NCI-H1436 treated with DMSO at 0.1 percent for 48 hours (cell line): ENCODE measurements at regions not wholly inside any gene's neighbourhood (a gene's known extent, or its start where the extent isn't known, plus 50 kb on each side); places are given as distances from the start of the nearest gene placed in this dataset.

Source experiments
- DNase-seq: peaks from one replicate; lab custom pipeline; 2025; lab: John Stamatoyannopoulos, UW

GRCh38 chr22:22075382-22076163 is 93.0 kb upstream of the TOP3B start:
- no peak for DNase-seq

GRCh38 chr22:22074634-22075381 is 92.2 kb upstream of the TOP3B start:
- no peak for DNase-seq

GRCh38 chr22:22073769-22074561 is 91.4 kb upstream of the TOP3B start:
- no peak for DNase-seq

GRCh38 chr22:22072169-22072836 is 89.7 kb upstream of the TOP3B start:
- DNase-seq, result no peak

- no peak for DNase-seq
These were observed 88.9 kb upstream of the TOP3B start for GRCh38 chr22:22071455-22071854.

- DNase-seq, result no peak
These were observed 87.8 kb upstream of the TOP3B start for GRCh38 chr22:22070371-22070824.

GRCh38 chr22:22069450-22070370 is 87.1 kb upstream of the TOP3B start:
- no peak for DNase-seq

GRCh38 chr22:22068657-22069056 is 86.1 kb upstream of the TOP3B start:
- DNase-seq, result no peak

- no peak for DNase-seq
These were observed 85.4 kb upstream of the TOP3B start for GRCh38 chr22:22068025-22068424.

GRCh38 chr22:22067192-22067591 is 84.6 kb upstream of the TOP3B start:
- no peak for DNase-seq

- no peak for DNase-seq
These were observed 82.0 kb upstream of the TOP3B start for GRCh38 chr22:22064580-22064979.

GRCh38 chr22:22062306-22062793 is 79.8 kb upstream of the TOP3B start:
- DNase-seq, result no peak

- peak; percentile 30 for DNase-seq
These were observed 78.8 kb upstream of the TOP3B start for GRCh38 chr22:22061085-22062077.

GRCh38 chr22:22060200-22061084 is 77.9 kb upstream of the TOP3B start:
- DNase-seq, result no peak

- DNase-seq, result no peak
These were observed 76.9 kb upstream of the TOP3B start for GRCh38 chr22:22059291-22060002.

- no peak for DNase-seq
These were observed 76.2 kb upstream of the TOP3B start for GRCh38 chr22:22058633-22059290.
